GM18873 (cell line): ENCODE measurements at regions not wholly inside any gene's neighbourhood (a gene's known extent, or its start where the extent isn't known, plus 50 kb on each side); places are given as distances from the start of the nearest gene placed in this dataset.
"Not testable (repeated sequence)": the region's sequence is repeated elsewhere in the genome, so short reads cannot be mapped to it uniquely, and the experiment has no call there.

Experiments
- ATAC-seq: cut with Tn5 transposase; IDR thresholded peaks from one replicate; pipeline ENCODE4 v1.9.1; 2021; ENCODE audit warnings: mild to moderate bottlenecking, moderate library complexity, moderate number of reproducible peaks; ENCODE audit not compliant: unreplicated experiment, low FRiP score

DNA sequence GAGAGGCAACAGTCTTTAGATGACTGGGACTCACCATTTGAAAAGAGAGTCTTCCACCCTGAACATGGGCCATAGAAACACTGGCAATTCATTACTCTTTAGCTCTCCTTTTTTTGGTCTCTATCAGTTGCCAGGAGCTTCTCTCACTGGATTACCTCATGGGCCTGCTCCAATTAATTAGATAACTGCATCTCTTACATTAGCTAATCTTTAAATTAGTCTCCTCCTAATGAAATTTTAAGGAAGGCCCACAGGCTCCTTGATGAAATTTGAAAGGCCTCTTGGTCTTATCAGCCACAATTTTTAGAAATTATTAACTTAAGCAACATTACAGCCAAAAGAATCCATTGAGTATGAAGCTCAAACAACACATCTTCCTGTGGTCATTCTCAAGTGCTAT is 184.4 kb downstream of the UNC5CL start:
- no peak for ATAC-seq

DNA sequence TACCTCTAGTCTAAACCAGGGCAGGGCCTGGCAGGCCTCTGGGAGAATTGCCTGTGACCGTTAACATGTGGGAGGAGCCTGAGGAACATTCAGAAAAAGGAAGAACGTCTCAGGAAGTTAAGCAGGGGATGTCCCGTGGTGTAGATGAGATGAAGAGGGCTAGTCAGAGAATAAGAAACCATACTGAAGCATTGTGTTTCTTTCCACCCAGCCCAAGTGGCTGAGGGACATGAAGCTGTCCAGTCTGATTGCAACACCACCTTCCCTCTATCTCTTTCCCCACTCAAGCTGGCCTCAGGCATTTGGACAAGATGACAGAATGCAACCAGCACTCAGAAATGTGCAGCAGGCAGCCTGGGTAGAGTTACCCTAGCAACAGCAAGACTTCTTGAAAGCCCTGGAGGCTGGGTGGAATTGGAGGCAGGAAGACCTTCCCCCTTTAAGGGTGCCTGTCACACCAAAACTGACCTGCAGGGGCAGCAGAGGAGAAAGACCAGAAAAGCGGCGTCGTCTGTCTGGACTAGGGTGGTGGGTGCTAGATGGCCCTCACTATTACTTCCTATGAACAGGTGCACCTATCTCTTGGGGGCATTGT is 186.1 kb downstream of the UNC5CL start:
- ATAC-seq, result no peak

- no peak for ATAC-seq
These were observed 189.5 kb downstream of the UNC5CL start for GRCh38 chr6:40849546-40849945.

DNA sequence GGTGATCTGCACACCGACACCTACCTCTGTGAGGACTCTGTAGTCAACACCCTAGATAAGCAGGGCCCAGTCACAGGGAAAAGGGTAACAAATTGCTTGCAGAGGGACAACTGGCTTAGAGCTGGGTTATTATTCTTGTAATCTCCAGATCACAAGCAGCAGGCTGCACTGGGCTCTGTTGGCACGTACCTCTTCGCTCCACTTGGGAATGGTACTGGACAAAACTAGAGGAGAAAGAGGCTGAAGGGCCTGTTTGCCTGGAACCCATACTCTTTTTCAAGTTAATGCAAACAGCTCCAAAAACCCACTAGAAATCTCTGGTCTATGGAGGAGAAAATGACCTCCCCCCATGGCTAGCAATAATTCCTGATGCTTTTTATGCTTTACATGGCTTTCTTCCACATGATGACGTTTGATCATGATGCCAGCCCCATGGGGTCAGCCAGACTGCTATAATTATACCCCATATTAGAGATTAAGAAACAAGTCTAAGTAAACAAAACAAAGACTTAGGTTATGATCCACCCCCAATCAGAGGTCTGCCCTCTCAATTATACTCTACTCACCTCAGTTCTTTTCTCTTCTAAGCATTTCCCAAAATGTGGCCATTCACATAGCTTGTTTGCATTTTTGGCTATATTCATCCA is 190.0 kb downstream of the UNC5CL start:
- no peak for ATAC-seq

GRCh38 chr6:40848038-40848437 is 191.0 kb downstream of the UNC5CL start:
- no peak for ATAC-seq

DNA sequence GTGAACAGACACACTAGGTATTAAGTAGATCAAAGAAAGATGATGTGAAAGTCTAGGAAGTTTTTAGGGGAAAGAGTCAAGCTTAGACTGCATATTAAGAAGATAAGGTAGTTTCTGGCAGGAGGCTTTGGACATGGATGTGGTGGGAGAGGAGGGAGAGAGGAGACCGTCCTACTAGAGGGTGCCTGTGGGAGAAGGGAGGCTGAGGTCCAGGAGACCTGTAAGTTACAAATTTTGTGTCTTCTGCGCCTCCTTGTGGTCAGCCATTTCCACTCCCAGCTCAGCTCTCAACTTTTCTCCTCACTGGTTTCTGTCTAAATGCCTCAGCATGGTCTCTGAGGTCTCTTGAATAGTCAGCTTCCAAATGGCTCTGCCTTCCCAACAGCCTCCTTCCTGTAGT is 193.5 kb downstream of the UNC5CL start:
- ATAC-seq, result no peak

DNA sequence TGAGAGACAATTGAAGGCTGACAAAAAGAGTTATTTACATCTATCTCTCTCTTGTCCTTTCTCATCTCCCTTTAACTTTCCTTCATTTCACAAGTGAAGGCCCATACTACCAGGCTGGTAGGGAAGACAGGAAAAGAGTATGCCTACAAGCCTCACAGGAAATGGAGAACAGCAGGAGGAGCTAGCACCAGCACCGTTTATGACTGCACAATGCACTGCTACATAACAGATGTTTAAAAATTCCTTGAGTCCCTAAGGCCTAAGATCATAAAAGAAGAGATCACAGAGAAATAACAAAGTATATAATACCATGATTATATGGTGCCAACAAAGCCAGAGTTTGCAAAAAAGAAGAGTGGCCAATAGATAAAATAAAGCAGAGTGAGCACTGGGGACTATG is 194.8 kb downstream of the UNC5CL start:
- no peak for ATAC-seq

DNA sequence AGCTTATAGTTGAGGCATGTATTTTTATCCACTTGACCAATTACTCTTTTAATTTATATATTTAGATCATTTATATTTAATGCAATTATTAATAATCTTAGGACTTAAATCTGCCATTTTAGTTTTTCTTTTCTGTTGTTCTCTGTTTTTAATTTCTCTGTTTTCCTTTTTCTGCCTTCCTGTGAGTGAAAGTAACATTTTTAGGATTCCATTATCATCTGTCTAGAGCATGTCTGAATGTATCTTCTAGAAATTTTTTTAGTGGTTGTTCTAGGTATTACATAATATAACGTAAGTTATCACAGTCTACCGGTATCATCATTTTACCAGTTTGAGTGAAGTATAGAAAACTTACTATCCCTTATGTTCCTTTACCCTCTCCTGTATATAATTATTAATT is 197.3 kb downstream of the UNC5CL start:
- ATAC-seq, result no peak

GRCh38 chr6:40832691-40833090 is 206.3 kb downstream of the UNC5CL start:
- no peak for ATAC-seq

DNA sequence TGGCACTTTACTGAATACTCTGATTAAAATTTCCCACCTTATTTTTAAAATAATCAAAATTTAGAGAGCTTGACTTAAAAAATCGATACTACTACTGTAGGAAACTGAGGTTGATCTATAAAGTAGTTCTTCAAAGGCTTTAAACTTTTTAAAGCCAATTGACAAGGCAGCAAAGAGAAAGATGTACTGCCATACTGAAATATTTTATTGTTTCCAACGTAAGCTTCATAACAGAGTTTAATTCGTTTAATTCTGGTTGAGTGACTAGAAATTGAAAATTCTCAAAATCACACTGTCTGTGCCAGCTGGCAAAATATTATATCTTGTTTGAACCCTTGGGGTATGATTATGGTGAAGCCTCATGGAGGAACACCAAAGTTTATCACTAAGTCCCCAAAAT is 207.6 kb downstream of the UNC5CL start:
- no peak for ATAC-seq

GRCh38 chr6:40825102-40825501 is 213.9 kb downstream of the UNC5CL start:
- no peak for ATAC-seq

- not testable (repeated sequence) for ATAC-seq
These were observed 214.8 kb downstream of the UNC5CL start for GRCh38 chr6:40823917-40824891.

DNA sequence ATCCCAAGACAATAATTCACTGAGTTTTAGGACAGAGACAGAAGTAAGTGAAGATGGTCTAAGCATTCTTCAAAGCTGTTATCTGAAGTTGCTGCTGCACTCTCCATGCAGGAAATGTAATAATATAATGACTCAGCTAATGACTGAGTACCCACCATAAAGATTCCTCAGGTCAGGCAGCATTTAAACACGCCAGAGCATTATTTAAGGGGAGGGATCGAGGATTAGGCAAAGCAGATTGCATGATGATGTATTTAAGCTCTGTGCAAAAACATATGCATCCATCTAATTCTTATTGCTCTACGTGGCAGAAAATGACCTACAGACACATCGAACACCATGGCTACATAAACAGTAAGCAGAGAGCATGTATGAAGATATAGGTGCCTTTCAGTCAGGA is 216.4 kb downstream of the UNC5CL start:
- ATAC-seq, result no peak

- no peak for ATAC-seq
These were observed 219.7 kb downstream of the UNC5CL start for GRCh38 chr6:40819182-40819834.

- ATAC-seq, result no peak
These were observed 221.7 kb downstream of the UNC5CL start for GRCh38 chr6:40817369-40817768.

DNA sequence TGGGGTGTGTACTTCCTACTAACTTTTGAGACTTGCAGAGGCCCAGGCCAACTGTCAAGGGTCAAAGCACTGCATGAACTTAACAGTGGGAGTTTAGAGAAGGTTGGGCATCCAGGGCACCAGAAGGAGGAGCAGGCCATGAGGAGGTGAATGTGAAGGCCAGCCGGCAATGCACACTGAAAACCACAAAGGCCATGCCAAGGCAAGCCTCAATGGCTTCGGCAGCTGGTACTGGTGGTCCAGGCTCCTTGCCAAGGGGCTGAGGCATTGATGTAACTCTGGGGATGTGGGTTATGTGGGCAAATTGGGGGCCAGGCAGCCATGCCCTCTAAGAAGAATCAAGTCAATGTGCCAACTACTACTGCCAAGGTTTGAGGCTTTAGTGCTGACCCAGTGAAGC is 222.4 kb downstream of the UNC5CL start:
- no peak for ATAC-seq

GRCh38 chr6:40815731-40816130 is 223.3 kb downstream of the UNC5CL start:
- ATAC-seq, result no peak

DNA sequence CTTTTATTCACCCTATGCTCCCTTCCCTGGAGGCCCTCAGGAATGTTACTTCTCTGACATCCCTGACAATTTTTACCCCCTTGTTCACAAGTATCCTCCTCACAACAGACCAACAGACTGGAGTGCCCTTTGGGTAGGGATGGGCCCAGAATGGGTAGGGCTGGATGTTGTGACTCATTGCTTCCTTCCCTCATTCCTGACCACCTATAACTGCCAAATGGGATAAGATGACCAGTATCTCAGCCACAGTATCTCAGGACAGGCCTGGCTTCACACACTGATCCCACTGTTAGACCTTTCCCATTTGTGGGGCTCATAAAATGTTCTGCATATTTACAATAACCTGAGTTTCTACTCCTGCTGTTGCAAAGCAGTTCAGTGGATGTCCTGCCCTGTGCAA is 223.0 kb upstream of the LRFN2 start:
- ATAC-seq, result no peak

GRCh38 chr6:40809627-40810026 is 222.5 kb upstream of the LRFN2 start:
- no peak for ATAC-seq

DNA sequence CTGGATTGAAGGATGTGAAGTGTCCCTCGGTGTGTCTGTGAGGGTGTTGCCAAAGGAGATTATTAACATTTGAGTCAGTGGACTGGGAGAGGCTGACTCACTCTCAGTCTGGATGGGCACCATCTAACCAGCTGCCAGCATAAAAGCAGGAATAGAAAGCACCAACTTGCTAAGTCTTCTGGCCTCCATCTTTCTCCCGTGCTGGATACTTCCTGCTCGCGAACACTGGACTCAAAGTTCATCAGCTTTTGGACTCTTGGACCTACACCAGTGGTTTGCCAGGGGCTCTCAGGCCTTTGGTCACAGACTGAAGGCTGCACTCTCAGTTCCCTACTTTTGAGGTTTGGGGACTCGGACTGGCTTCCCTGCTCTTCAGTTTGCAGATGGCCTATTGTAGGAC is 220.3 kb upstream of the LRFN2 start:
- ATAC-seq, result no peak
